ENCODE measurements at regions not wholly inside any gene's neighbourhood (a gene's known extent, or its start where the extent isn't known, plus 50 kb on each side); places are given as distances from the start of the nearest gene placed in this dataset.

- Histone ChIP-seq H3K4ac (ENCODE audit: low read depth, low read length) (no peak overlapping the region), H3K79me1 (ENCODE audit: insufficient read depth, low read depth, low read length, poor library complexity, severe bottlenecking) (no peaks in the 10 kb centered on the region), H3K18ac (ENCODE audit: insufficient read length, low read depth, low read length) (no peak overlapping the region), H3T11ph (ENCODE audit: low read length) (no peak overlapping the region), H4K5ac (ENCODE audit: insufficient read length, low read depth, low read length) (no peak overlapping the region), H3K23ac (ENCODE audit: insufficient read length, low read depth, low read length) (no peak overlapping the region), H3K4me2 (ENCODE audit: insufficient read depth, insufficient read length, low read length) (no peak overlapping the region), H2AFZ (ENCODE audit: low read length) (no peak overlapping the region), H3K9me3 (ENCODE audit: control insufficient read depth, low read depth, low read length) (no peaks in the 10 kb centered on the region), H2BK12ac (ENCODE audit: insufficient read length, low read depth, low read length) (no peak overlapping the region), H3K27me3 (ENCODE audit: insufficient read depth, low read length) (no peaks in the 10 kb centered on the region), H3K9ac (ENCODE audit: extremely low read depth, insufficient read length, low read length) (no peak overlapping the region), H2BK20ac (ENCODE audit: low read depth, low read length, poor library complexity, severe bottlenecking) (no peak overlapping the region), H3K14ac (ENCODE audit: insufficient read depth, low read length) (no peak overlapping the region), H4K91ac (ENCODE audit: insufficient read length, low read depth, low read length) (no peak overlapping the region), H4K8ac (replicated peaks; ENCODE audit: insufficient read length, low read depth, low read length) (no peak overlapping the region), H4K20me1 (ENCODE audit: control insufficient read depth, insufficient read depth, insufficient read length) (no peaks in the 10 kb centered on the region), H3K27ac (ENCODE audit: insufficient read length, low read depth, low read length) (no peak overlapping the region), H2AK5ac (ENCODE audit: insufficient read length, low read length) (no peak overlapping the region), H3K56ac (ENCODE audit: insufficient read length, low read depth, low read length) (no peak overlapping the region), H2BK15ac (ENCODE audit: low read depth, low read length) (no peak overlapping the region), H3K79me2 (ENCODE audit: insufficient read depth, low read length) (no peaks in the 10 kb centered on the region), H2BK120ac (ENCODE audit: low read depth, low read length, poor library complexity, severe bottlenecking) (no peak overlapping the region), H3K4me1 (ENCODE audit: insufficient read depth, low read length) (0 out of 2 replicates have a peak, but pooled peaks cover 3% of the 10 kb centered on the region), H3K23me2 (ENCODE audit: insufficient read length, low read depth, low read length, poor library complexity, severe bottlenecking) (no peaks in the 10 kb centered on the region), H2BK5ac (ENCODE audit: insufficient read length, low read length) (no peak overlapping the region)
- no CpG with 5 or more reads among the region's 11 CpGs for WGBS (ENCODE audit: extremely low coverage, insufficient read length, low lambda C conversion rate)
- H3K9me3 Mint-ChIP-seq: no peaks in the 10 kb centered on the region; a peak in 2 of 5 replicates
- peaks cover 10 to 17% of the 10 kb centered on the region in 2 experiments for H3K4me1 Mint-ChIP-seq
- H3K27me3 Mint-ChIP-seq (ENCODE audit: low read depth): peaks cover 2% of the 10 kb centered on the region; the same call in 1 of the 2 replicates
- H3K4me3 Mint-ChIP-seq: no peak overlapping the region; a peak in 1 of 5 replicates
- no peaks in the 10 kb centered on the region for H3K36me3 Mint-ChIP-seq (ENCODE audit: insufficient read depth in 1 of 3, low read depth in 3 of 3)
- DNase-seq: no peak
- no peak for TF ChIP-seq CTCF (conservative IDR thresholded peaks at IDR 0.05)
- H3K27ac Mint-ChIP-seq: no peak overlapping the region
These were observed 357.5 kb upstream of the ID2 start for GRCh38 chr2:8324164-8324856.

Measured in H9 (cell line).